PC-3 (cell line): ENCODE measurements at regions not wholly inside any gene's neighbourhood (a gene's known extent, or its start where the extent isn't known, plus 50 kb on each side); places are given as distances from the start of the nearest gene placed in this dataset.

Experiments used
- ATAC-seq: fragments of 200-7000 bp; cut with Tn5 transposase; 2 replicates; pipeline ENCODE4 v1.9.1; 2020; ENCODE audit warnings: mild to moderate bottlenecking, moderate library complexity
- BruUV-seq: library from RNA; stranded (reverse); fragments of 400-500 nt; replicated peaks from 2 replicates; lab custom pipeline; 2021; lab: Mats Ljungman, UMichigan
- CTCF ChIA-PET: fragments of 300-600 bp; sonication (Branson Sonifier 250); formaldehyde crosslinking; loops from one replicate; lab custom pipeline; 2022; ENCODE audit warnings: antibody characterized with exemption; lab: Charles Lee
- POLR2A ChIA-PET: fragments of 300-600 bp; sonication (Branson Sonifier 250); formaldehyde crosslinking; loops from one replicate; lab custom pipeline; 2022; ENCODE audit warnings: antibody characterized with exemption; ENCODE audit not compliant: unreplicated experiment; lab: Charles Lee
- DNase-seq: peaks from one replicate; pipeline ENCODE4 v3.0.0-alpha.2; 2015
- H2AFZ ChIP-seq: fragments of 300-600 bp; sonication (generic); 2 replicates; pipeline ENCODE4 v1.6.0; 2016; ENCODE audit warnings: antibody characterized with exemption, low read length
- H3F3A ChIP-seq: fragments of 300-600 bp; sonication (generic); one replicate; pipeline ENCODE4 v1.6.0; 2017; ENCODE audit warnings: antibody characterized with exemption, low read length, control low read depth, mild to moderate bottlenecking; ENCODE audit not compliant: unreplicated experiment
- H3K27ac ChIP-seq: fragments of 300-600 bp; sonication (generic); 2 replicates; pipeline ENCODE4 v1.5.1; 2016; ENCODE audit warnings: mild to moderate bottlenecking, low read length
- H3K27me3 ChIP-seq: fragments of 300-600 bp; sonication (generic); 2 replicates; pipeline ENCODE4 v1.6.1; 2016; ENCODE audit warnings: low read length, mixed read lengths
- H3K36me3 ChIP-seq: fragments of 300-600 bp; sonication (generic); 2 replicates; pipeline ENCODE4 v1.6.1; 2016; ENCODE audit warnings: low read depth, mixed run types, low read length, mixed read lengths
- H3K4me1 ChIP-seq: fragments of 300-600 bp; sonication (generic); 2 replicates; pipeline ENCODE4 v1.5.1; 2016; ENCODE audit warnings: low read length; ENCODE audit not compliant: insufficient read depth
- H3K4me2 ChIP-seq: fragments of 300-600 bp; sonication (generic); 2 replicates; pipeline ENCODE4 v1.6.0; 2016; ENCODE audit warnings: low read length
- H3K4me3 ChIP-seq: fragments of 300-600 bp; sonication (generic); 2 replicates; pipeline ENCODE4 v1.5.1; 2016; ENCODE audit warnings: mild to moderate bottlenecking, low read length, mixed read lengths
- H3K79me2 ChIP-seq: fragments of 300-600 bp; sonication (generic); 2 replicates; pipeline ENCODE4 v1.6.1; 2017; ENCODE audit warnings: low read length, mixed read lengths
- H3K9ac ChIP-seq: fragments of 300-600 bp; sonication (generic); 2 replicates; pipeline ENCODE4 v1.6.0; 2016; ENCODE audit warnings: mild to moderate bottlenecking, low read length
- H3K9me2 ChIP-seq: fragments of 300-600 bp; sonication (generic); replicated peaks from 2 replicates; pipeline ENCODE4 v1.6.1; 2016; ENCODE audit warnings: mixed run types, low read length, mixed read lengths
- H3K9me3 ChIP-seq: fragments of 300-600 bp; sonication (generic); 2 replicates; pipeline ENCODE4 v1.6.1; 2016; ENCODE audit warnings: low read length, mixed read lengths
- H4K20me1 ChIP-seq: fragments of 300-600 bp; sonication (generic); 2 replicates; pipeline ENCODE4 v1.6.1; 2016; ENCODE audit warnings: low read length, mixed read lengths
- EZH2 ChIP-seq: fragments of 300-600 bp; sonication (generic); IDR thresholded peaks from one replicate; pipeline ENCODE4 v1.6.1; 2017; ENCODE audit warnings: antibody characterized with exemption, mild to moderate bottlenecking, low read length; ENCODE audit not compliant: unreplicated experiment
- EZH2phosphoT487 ChIP-seq: fragments of 300-600 bp; sonication (generic); IDR thresholded peaks from 2 replicates; pipeline ENCODE4 v1.6.1; 2018; ENCODE audit warnings: mild to moderate bottlenecking, antibody characterized with exemption, low read length, borderline replicate concordance
- intact Hi-C: fragments of 100-400 bp; cut with micrococcal nuclease; formaldehyde crosslinking; loops from 2 replicates; pipeline ENCODE4 v1.9.0; 2023
- TF ChIP-seq, protein P1 (sequence below): fragments of 300-600 bp; sonication (generic); conservative IDR thresholded peaks from 2 replicates; pipeline ENCODE4 v1.5.1; 2017; ENCODE audit warnings: antibody characterized with exemption, low read depth, mild to moderate bottlenecking, low read length

DNA sequence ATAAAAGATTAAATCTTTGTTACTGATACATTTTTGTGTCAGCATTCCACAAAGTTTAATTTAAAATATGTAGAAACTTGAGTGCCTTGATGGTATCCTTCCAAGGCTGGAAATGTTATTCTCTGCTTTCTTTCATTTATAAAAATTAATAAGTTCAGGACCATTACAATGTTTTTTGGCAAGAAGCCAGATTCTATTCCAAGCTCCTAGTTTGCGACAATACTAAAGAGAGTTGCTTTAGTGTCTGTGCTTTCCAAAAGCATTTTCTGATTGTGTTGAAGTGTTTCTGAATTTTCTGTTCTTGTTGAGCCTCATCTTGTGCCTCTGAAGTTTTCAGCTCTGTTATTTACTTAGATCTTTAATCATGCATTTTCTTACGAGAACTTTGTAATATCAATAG lies 516.2 kb downstream of the KCTD8 start:
- H2AFZ ChIP-seq, result no peak overlapping the region
- no peaks in the 10 kb centered on the region for H3K79me2 ChIP-seq
- H3K4me3 ChIP-seq, result no peak overlapping the region
- no peak overlapping the region for H3K9ac ChIP-seq
- H3K36me3 ChIP-seq, result no peaks in the 10 kb centered on the region
- no peaks in the 10 kb centered on the region for H3K27me3 ChIP-seq
- BruUV-seq, result no TSS peak
- H3F3A ChIP-seq, result no peaks in the 10 kb centered on the region
- H3K4me1 ChIP-seq, result no peaks in the 10 kb centered on the region
- H3K27ac ChIP-seq, result no peak overlapping the region
- ChIA-PET POLR2A (no interaction called here), CTCF (no interaction called here)
- intact Hi-C loops, result loop anchor here (10.0 kb wide), 1 partner anchor 222 kb away; no protein-coding TSS in a partner anchor
- ATAC-seq (no peak), DNase-seq (no peak)
- no peaks in the 10 kb centered on the region for H4K20me1 ChIP-seq
- H3K9me3 ChIP-seq, result no peaks in the 10 kb centered on the region
- no peak overlapping the region for H3K4me2 ChIP-seq
- no peak for TF ChIP-seq EZH2phosphoT487
- TF ChIP-seq, protein P1, sequence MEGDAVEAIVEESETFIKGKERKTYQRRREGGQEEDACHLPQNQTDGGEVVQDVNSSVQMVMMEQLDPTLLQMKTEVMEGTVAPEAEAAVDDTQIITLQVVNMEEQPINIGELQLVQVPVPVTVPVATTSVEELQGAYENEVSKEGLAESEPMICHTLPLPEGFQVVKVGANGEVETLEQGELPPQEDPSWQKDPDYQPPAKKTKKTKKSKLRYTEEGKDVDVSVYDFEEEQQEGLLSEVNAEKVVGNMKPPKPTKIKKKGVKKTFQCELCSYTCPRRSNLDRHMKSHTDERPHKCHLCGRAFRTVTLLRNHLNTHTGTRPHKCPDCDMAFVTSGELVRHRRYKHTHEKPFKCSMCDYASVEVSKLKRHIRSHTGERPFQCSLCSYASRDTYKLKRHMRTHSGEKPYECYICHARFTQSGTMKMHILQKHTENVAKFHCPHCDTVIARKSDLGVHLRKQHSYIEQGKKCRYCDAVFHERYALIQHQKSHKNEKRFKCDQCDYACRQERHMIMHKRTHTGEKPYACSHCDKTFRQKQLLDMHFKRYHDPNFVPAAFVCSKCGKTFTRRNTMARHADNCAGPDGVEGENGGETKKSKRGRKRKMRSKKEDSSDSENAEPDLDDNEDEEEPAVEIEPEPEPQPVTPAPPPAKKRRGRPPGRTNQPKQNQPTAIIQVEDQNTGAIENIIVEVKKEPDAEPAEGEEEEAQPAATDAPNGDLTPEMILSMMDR, result no peak
- no peak for TF ChIP-seq EZH2
- H3K9me2 ChIP-seq, result no peaks in the 10 kb centered on the region

DNA sequence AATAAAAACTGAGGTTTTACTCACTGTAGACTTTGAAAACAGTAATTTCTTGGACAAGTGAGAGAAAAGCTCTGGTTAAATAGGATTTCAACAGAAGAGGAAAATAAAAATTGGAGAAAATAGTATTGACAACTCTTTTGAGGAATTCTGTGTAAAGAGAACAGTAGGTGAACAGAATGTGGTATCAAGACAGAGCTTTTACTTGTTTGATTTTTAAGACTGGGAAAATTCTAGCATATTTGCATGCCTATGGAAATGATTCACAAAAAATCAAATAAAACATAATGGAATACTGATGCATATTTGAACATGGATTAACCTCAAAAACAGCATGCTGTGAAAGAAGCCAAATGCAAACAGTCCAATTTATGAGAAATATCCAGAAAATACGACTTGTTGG lies 504.6 kb downstream of the KCTD8 start:
- DNase-seq (peak; percentile 21), ATAC-seq (peak; percentile 60)
- Histone ChIP-seq H2AFZ (no peak overlapping the region), H3F3A (no peaks in the 10 kb centered on the region), H3K27me3 (no peaks in the 10 kb centered on the region), H3K9me2 (no peaks in the 10 kb centered on the region), H3K79me2 (no peaks in the 10 kb centered on the region), H3K36me3 (no peaks in the 10 kb centered on the region), H3K4me3 (no peak overlapping the region), H3K27ac (no peak overlapping the region; the same call in 1 of the 2 replicates), H3K4me2 (no peak overlapping the region), H3K9me3 (no peaks in the 10 kb centered on the region), H4K20me1 (no peaks in the 10 kb centered on the region), H3K4me1 (peaks cover 2% of the 10 kb centered on the region; the same call in 1 of the 2 replicates), H3K9ac (no peak overlapping the region)
- CTCF ChIA-PET, result no interaction called here
- no peak for TF ChIP-seq EZH2phosphoT487
- TF ChIP-seq, protein P1, result no peak
- no peak for TF ChIP-seq EZH2
- intact Hi-C loops, result loop anchor here (10.0 kb wide), 1 partner anchor 89 kb away; no protein-coding TSS in a partner anchor
- no TSS peak for BruUV-seq
- POLR2A ChIA-PET, result no interaction called here

DNA sequence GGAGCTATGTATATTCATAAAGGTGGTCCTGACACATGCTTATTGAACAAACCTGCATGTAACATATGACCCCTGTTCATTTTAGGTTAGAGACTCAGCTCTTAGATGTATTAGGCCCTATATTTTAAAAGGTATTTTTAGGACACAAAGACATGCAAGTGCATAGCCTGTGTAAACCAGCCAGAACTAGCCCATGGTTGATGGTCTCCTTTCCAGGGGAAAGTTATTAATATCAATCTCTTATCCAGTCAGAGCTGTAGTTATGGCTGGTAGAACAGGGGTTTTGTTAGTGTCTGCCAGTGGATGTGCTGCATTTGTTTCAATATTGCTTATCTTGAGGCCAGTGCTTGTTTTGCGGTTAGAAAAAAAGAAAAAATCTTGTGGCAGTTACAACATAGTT lies 488.6 kb downstream of the KCTD8 start:
- Histone ChIP-seq H3K27ac (no peak overlapping the region), H3K4me2 (no peak overlapping the region), H3K9me2 (no peaks in the 10 kb centered on the region), H3K36me3 (no peaks in the 10 kb centered on the region), H4K20me1 (no peaks in the 10 kb centered on the region), H3F3A (no peaks in the 10 kb centered on the region), H2AFZ (no peak overlapping the region), H3K4me1 (no peaks in the 10 kb centered on the region), H3K9me3 (no peaks in the 10 kb centered on the region), H3K79me2 (no peaks in the 10 kb centered on the region), H3K4me3 (no peak overlapping the region), H3K9ac (no peak overlapping the region), H3K27me3 (no peaks in the 10 kb centered on the region)
- BruUV-seq, result no TSS peak
- ATAC-seq, result no peak
- ChIA-PET POLR2A (no interaction called here), CTCF (no interaction called here)
- TF ChIP-seq, protein P1, result no peak
- TF ChIP-seq EZH2, result no peak
- no peak for TF ChIP-seq EZH2phosphoT487
- DNase-seq, result no peak
- intact Hi-C loops, result loop anchor here (10.0 kb wide), 1 partner anchor 465 kb away; no protein-coding TSS in a partner anchor
